GM12875 (cell line): ENCODE measurements at regions not wholly inside any gene's neighbourhood (a gene's known extent, or its start where the extent isn't known, plus 50 kb on each side); places are given as distances from the start of the nearest gene placed in this dataset.

Experiments used
- H3K4me3 ChIP-seq: one replicate; pipeline ENCODE4 v1.5.1; 2011; ENCODE audit warnings: low read depth, low read length, control low read depth
- CTCF ChIP-seq: IDR thresholded peaks from 2 replicates; pipeline ENCODE4 v1.5.1; 2011; ENCODE audit warnings: low read depth, mild to moderate bottlenecking, control low read depth, inconsistent platforms, low read length, moderate library complexity, borderline replicate concordance; ENCODE audit not compliant: insufficient read depth

GRCh38 chr15:29917600-29918597 lies 95.6 kb upstream of the TJP1 start:
- TF ChIP-seq CTCF, result no peak
- no peak overlapping the region for H3K4me3 ChIP-seq

GRCh38 chr15:29914511-29914926 lies 92.3 kb upstream of the TJP1 start:
- no peak for TF ChIP-seq CTCF
- no peak overlapping the region for H3K4me3 ChIP-seq

- H3K4me3 ChIP-seq, result no peak overlapping the region
Observed at GRCh38 chr15:29913528-29914135, 91.4 kb upstream of the TJP1 start.

GRCh38 chr15:29911705-29912104 lies 89.4 kb upstream of the TJP1 start:
- no peak for TF ChIP-seq CTCF

More at GRCh38 chr15:29913528-29914135, 91.4 kb upstream of the TJP1 start:
- no peak for TF ChIP-seq CTCF

GRCh38 chr15:29910068-29910467 lies 87.8 kb upstream of the TJP1 start:
- no peak overlapping the region for H3K4me3 ChIP-seq
- no peak for TF ChIP-seq CTCF

More at GRCh38 chr15:29911705-29912104, 89.4 kb upstream of the TJP1 start:
- H3K4me3 ChIP-seq, result no peak overlapping the region

- H3K4me3 ChIP-seq, result no peak overlapping the region
- TF ChIP-seq CTCF, result no peak
Observed at GRCh38 chr15:29904757-29905417, 82.6 kb upstream of the TJP1 start.
